ENCODE measurements at regions not wholly inside any gene's neighbourhood (a gene's known extent, or its start where the extent isn't known, plus 50 kb on each side); places are given as distances from the start of the nearest gene placed in this dataset.

DNA sequence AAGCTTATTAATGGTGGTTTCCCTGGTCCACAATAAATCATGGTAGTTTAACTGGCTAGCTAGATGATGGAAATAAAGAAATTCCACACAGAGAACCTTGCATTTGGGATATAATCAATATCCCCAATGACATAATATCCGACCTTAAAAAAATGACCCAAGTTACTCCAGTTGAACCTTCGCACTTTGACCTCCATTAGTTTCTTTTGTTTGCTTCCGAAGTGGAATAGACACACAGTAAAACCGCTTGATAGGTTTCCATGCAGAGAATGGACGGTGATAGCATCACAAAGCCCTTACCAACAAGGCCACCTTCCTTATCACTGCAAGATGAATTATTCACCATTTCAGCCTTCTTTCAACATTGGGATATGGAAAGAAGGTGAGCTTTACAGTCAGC lies 1966.1 kb upstream of the CELF4 start:
- TF ChIP-seq, protein P1, sequence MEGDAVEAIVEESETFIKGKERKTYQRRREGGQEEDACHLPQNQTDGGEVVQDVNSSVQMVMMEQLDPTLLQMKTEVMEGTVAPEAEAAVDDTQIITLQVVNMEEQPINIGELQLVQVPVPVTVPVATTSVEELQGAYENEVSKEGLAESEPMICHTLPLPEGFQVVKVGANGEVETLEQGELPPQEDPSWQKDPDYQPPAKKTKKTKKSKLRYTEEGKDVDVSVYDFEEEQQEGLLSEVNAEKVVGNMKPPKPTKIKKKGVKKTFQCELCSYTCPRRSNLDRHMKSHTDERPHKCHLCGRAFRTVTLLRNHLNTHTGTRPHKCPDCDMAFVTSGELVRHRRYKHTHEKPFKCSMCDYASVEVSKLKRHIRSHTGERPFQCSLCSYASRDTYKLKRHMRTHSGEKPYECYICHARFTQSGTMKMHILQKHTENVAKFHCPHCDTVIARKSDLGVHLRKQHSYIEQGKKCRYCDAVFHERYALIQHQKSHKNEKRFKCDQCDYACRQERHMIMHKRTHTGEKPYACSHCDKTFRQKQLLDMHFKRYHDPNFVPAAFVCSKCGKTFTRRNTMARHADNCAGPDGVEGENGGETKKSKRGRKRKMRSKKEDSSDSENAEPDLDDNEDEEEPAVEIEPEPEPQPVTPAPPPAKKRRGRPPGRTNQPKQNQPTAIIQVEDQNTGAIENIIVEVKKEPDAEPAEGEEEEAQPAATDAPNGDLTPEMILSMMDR (IDR thresholded peaks at IDR 0.05; ENCODE audit: low read length): no peak
- no peak for TF ChIP-seq EZH2 (IDR thresholded peaks at IDR 0.05; ENCODE audit: borderline replicate concordance, low read length)
